NCI-H2029 (cell line): ENCODE measurements at regions not wholly inside any gene's neighbourhood (a gene's known extent, or its start where the extent isn't known, plus 50 kb on each side); places are given as distances from the start of the nearest gene placed in this dataset.
"Not testable (repeated sequence)": the region's sequence is repeated elsewhere in the genome, so short reads cannot be mapped to it uniquely, and the experiment has no call there.

Experiments
- DNase-seq: peaks from one replicate; lab custom pipeline; 2025; lab: John Stamatoyannopoulos, UW

DNA sequence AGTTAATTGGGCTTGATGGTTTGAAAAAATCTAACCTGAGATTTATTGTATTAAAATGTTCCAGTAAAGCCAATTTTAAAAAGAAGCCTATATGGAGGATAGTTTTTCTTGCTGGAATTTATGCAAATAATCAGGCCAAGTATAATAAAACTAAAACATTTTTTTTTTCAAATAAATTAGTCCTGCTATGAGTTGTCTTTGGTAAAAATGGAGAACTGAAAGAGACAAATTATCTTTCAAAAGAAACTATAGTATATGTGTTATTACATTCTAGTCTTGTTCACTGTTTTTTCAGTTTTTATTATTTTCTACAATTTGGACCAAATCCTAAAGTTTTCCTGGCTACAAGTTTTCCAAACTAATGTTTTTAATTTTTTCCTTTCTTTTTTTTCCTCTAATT lies 468.9 kb downstream of the UQCRFS1 start:
- no peak for DNase-seq

DNA sequence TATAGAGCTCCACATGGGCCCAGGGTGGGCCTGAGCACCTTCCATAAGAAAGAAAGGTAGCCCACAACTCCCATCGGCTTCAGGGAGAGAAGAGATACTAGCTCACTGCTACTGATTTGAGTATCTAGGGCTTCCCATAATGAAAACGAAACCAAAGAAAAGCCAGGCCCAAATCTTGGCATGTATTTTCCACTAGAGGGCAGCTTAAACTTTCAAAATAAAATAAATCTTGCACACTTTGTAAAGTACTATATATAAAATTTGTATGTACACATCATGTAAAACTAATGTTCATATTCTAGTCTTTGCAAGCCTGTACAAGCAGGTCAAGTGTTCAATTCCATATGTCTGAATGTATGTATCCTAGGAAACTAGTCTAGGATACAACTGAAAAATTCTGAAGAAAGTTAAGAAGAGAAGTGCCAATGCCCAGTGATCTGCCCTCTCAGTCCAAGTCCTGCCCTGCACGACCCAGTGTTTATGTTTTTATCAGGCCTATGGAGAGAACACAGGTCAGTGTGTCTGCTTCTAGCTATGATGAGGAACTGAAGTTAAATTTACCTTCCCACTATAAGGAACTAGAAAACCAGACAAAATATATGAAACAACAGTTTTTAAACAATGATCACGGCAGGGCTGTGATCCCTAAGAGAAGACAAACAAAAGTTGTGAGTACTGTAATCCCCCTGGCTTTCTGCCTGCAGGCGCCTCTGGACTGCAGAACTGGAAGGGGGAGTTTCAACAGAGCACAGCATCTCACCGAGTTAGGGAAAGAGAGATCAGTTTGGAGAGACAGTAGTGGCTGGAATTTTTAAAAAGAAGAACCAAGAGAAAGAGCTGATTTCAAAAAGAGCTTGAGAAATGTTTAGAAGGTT lies 475.7 kb downstream of the UQCRFS1 start:
- peak; percentile 51 for DNase-seq

DNA sequence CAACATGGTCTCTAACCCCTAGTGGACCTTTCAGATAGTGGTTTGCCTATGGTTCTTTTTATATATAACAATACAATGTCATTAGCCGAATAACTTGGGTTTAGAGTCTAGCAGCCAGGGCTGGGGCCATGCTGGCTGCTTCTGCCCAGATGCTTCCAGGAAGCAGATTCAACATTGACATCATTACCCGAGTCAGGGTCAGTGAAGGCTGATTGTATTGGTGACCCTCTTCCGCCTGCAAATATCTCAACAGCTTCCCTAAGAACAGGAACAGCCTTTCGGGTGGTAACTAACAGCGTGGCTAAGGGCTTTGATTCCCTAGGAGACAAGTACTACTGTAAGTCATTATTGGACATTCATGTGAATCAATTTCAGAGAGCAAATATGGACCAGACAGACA lies 476.4 kb downstream of the UQCRFS1 start:
- DNase-seq, result no peak

DNA sequence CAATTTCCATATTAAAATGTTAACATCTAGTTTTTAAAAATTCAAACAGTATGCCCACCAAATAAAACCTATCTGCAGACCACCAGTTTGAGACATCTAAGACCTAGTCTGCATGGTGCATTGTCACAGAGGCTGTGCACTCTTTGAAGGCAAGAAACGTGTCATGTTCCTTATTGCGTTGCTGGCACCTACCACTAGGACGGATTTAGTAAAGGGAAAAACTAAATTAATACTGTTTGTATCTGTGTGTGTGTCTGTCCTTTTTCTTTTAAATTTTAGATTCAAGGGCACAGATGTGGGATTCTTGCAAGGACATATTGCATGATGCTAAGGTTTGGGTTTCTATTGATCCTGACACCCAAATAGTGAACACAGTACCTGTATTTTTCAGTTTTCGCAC lies 481.4 kb downstream of the UQCRFS1 start:
- DNase-seq, result no peak

DNA sequence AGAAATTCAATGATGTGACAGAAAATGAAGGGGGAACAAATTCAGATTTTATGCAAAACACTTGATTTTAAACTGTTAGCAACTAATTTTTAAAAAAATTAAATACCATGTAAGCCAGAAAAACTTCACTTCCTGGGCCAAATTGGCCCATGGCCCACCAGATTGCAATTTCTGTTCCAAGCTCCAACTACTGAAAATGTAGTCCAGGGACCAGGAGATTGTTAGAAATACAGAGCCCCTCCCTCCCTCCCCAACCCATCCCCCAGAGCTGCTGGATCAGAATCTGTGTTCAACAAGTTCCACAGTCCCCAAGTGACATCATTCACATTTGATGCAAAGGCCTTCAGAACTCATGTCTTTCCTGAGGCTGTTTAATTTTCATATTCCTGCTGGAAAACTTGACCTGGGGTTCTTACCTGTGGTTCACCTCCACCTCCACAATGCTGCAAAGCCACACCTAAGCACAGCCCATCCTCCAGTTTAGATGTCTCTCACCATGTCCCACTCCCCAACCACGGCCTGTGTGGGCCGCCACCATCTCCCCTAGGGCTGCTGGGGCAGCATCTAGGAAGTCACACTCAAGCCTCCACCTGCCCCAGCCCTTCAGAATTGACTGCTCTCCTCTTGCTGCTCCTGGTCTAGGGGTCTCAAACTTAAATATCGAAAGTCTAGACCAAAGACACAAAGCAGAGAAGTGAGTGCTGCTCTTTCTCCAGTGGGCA lies 482.0 kb downstream of the UQCRFS1 start:
- DNase-seq, result no peak

DNA sequence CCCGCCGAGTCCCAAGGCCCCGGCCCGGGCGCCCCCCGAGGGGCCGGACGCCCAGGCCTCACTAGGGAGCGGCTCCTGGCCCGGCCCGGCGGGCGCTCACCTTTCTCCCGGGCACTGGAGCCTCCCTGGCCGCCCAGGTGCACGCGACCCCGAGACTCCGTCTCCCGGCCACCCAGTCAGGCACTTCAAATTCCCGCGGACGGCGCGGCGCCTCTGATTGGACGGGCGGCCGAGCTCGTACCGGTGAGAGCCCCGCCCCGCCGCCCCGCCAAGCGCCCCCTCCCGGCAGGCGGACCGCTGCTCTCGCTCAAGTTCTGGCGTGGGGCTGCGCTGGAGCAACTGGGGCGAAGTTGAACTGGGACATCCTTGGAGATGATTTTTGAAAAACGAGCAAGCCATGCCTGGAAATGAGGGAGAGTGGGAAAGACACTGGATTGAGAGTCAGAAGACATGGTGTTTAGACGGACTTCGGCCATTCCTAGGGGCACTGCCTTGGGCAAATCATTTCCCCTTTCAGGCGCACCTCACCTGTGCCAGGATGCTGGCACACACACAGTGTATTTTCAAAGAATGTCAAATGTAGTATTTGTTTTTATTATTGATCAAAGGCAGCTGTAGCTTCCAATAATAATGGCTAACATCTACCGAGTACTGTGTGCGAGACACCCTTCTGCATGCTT lies 485.3 kb downstream of the UQCRFS1 start:
- DNase-seq, result peak; percentile 49

DNA sequence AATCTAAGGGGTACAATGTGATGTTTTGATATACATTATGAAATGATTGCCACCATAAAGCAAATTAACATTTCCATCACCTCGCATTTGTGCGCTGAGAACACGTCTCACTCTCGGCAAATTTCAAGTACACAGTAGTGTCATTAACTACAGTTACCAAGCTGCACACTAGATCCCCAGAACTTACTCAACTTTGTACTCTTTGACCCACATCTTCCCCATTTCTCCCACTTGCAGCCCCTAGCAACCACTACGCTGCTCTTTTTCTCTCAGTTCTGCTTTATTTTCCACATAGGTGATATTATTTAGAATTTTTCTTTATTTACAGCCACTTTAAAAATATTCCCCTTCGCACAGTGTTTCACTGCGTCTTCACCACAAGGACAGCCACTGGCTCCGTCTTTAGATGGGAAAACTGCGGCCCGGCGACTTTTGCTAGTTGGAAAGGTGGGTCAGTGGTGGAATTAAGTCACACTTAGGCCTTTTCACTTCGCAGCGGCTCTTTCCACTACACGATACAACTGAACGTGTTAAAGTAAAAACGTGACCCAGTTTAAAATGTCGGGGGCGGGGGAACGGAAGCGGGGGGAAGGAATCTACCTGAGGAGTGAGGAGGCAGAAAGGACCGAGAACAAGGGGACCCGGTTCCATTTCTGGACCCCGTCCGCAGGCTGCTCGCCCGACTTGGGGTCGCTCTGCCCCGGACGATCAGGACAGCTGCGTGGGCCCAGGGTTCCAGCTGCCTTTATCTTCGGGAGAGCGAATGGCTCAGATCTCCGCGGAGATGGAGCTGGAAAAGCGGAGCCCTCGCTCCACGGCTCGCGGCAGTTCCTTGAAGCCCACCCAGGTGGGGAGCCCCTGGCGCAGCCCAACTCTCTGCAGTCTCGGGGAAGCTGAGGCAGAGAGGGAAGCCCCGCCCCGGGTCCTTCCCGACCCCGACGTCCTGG lies 486.1 kb downstream of the UQCRFS1 start:
- no peak for DNase-seq

DNA sequence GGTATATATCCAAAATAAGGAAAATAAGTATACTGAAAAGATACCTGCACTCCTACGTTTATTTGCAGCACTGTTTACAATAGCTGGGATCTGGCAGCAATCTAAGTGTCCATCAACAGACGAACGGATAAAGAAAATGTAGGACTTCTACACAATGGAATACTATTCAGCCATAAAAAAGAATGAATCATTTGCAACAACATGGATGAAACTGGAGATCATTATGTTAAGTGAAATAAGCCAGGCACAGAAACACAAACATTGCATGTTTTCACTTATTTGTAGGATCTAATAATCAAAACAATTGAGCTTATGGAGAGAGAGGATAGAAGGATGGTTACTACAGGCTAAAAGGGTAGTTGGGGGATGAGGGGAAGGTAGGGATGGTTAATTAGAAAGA lies 494.0 kb downstream of the UQCRFS1 start:
- no peak for DNase-seq

DNA sequence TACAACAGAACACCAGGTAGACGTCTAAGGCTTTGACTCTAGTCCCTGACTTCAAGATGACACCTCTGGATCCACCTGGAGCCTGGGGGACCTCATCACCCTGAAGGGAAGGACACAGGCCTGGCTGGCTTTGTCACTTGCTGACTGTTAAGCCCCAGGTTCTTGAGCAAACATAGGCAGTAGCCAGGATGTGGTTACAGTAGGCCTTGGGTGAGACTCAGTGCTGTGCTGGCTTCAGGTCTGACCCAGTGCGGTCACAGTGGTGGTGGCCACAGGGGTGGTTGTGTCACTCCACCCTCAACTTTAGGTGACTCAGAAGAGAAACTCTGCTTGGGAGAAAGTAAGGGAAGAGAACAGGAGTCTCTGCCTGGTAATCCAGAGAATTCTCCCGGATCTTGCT lies 497.8 kb downstream of the UQCRFS1 start:
- DNase-seq, result no peak

DNA sequence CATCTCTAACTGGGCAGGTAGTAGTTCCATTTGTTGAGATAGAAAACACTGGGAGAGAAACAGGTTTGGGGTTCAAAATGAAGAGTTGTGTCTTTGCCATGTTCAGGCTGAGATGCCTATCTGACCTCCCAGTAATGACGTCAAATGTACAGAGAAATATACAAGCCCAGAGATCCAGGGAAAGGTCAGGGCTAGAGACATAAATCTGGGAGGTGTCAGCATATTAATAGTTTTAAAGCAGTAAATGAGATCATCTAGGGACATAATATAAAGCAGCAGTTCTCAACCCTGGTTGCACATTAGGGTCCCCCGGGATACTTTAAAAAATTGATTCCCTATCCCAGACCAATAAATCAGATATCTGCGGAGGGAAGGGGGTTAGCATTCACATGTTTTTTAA lies 501.5 kb downstream of the UQCRFS1 start:
- DNase-seq, result no peak

DNA sequence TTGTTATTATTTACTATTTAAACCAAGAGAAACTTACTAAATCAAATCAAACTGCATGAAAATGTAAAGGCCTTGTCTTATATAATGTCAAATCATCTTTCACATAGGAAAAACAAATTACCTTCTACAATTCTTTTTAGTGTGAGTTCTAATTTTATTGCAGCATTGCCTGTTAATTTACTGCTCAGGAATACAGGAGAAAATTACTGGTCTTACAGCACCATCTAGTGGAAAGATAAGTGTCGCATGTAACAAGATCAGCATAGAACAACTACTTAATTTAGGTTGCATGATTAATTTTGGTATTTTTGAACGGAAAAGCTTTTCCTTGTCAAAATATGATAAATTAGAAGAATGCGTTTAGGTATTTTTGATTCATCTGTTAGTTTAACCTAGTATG lies 502.7 kb downstream of the UQCRFS1 start:
- peak; percentile 45 for DNase-seq

DNA sequence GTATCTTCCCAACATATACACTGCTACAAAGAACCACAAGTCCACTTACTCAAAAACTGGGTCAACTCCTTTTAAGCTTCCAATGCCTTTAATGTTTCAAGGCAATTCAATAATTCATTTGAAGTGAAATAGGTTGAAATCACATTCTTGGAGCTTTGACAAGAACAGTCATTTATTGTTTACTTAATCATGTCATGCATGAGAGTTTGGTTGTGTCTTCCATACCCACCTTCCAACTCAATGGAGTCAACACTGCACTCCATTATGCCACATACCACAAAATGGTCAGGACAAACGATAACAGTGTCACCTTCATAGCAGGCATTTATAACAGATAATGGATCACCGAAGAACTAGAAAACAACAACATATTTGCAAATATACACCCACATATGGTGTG lies 506.3 kb downstream of the UQCRFS1 start:
- no peak for DNase-seq

DNA sequence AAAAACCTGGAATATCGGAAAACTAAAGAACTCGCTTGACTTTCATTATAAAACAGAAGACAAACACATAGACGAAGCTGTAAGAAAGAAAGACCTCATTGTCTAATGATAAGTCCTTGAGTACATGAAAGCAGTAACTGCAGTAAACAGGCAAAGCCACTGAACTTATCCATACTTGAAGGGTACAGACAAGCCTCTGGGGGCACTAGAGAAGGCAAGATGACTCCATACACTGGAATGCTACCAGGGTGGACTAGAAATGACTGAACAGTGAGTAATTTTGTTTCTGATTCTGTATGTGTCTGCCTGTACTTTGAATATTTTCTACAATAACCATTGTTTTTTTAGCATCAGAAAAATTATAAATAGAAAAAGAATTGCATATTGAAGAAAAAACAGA lies 507.9 kb downstream of the UQCRFS1 start:
- no peak for DNase-seq

DNA sequence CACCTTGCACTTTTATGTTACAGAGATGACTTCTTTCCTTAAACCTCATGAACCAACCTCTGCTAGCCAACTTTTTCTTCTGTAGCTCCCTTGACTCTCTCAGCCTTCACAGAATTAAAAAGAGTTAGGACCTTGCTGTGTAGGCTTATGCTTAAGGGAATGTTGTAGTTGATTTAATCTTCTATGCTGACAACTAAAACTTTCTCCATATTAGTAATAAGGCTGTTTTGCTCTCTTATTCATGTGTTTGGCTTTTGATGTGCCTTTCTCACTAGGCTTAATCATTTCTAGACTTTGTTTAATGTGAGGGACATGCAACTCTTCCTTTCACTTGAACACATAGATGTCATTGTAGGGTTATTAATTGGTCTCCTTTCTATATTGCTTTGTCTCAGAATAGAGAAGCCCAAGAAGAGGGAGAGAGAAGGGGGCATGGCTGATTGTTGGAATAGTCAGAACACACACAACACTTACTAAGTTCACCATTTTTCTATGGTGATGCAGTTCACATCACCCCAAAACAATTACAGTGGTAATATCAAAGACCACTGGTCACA lies 509.5 kb downstream of the UQCRFS1 start:
- no peak for DNase-seq

DNA sequence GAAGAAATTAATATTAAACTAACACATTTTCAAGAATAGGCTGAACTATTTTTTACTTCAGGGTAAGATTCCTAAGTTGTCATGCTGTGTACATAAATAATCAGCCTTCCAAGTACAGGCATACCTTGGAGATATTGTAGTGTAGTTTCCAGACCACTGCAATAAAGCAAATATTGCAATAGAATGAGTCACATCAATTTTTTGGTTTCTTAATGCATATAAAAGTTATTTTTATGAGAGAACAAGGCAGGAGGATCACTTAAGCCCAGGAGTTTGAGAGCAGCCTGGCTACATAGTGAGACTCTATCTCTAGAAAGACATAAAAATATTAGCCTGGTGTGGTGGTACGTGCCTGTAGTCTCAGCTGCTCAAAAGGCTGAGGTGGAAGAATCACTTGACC lies 511.5 kb downstream of the UQCRFS1 start:
- no peak for DNase-seq

DNA sequence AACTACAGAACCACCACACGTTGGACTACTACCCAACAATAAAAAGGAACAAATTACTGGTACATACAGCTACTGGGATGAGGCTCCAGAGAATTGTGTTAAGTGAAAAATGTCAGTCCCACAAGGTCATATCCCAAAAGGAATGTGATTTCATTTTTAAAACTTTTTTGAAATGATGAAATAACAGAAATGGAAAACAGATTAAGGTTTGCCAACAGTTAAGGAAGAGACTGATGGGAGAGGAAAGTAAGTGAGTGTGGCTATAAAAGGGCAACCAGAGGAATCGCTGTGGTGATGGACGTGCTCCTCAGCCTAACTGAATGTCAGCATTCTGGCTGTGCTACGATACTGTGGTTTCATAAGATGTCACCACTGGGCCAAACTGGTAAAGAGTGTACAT lies 512.8 kb downstream of the UQCRFS1 start:
- DNase-seq, result no peak

DNA sequence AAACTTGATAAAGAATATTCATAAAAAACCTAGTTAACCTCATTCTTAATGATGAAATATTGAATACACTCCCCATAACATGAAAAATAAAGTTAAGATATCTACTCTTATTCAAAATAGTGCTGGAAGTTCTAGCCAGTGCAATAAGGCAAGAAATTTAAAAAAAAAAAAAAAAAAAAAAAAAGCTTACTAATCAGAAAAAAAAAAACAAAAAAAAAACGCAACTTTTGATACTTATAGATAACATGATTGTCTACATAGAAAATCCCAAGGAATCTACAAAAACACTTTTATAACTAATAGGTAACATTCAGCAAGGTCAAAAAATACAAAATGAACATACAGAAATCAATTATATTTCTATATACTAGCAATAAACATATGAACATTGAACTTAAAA lies 515.6 kb downstream of the UQCRFS1 start:
- DNase-seq, result no peak

DNA sequence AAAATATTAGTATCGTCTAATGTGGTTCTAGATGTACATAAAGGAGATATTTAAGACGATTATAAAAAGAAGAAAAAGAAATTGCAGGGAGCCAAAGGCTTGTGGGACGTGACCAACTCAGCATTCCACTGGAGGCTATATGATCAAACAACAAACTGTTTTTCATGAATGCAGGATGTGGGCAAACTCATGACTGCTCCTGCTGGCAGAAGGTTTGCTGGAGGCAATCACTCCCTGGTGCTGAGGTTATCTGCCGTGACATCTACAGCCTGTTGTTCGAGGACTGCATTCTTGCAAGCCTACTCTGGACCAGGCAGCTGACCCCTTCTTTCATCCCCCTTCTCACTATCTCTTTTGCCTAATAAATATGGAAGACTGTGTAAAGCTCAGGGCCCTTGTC lies 518.1 kb downstream of the UQCRFS1 start:
- DNase-seq, result no peak

DNA sequence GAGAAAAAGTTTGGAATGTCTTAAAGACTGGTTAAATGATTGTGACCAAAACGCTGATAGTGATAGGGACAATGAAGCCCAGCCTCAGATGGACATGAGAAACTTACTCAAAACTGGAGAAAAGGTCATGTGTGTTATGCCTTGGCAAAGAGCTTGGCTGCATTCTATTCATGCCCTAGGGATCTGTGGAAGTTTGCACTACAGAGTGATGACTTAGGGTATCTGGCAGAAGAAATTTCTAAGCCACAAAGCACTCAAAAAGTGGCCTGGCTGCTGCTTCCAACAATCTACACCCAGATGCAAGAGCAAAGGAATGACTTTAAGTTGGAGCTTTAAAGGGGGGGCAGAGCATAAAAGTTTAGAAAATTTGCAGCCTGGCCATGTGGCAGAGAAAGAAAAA lies 521.3 kb downstream of the UQCRFS1 start:
- DNase-seq, result no peak

DNA sequence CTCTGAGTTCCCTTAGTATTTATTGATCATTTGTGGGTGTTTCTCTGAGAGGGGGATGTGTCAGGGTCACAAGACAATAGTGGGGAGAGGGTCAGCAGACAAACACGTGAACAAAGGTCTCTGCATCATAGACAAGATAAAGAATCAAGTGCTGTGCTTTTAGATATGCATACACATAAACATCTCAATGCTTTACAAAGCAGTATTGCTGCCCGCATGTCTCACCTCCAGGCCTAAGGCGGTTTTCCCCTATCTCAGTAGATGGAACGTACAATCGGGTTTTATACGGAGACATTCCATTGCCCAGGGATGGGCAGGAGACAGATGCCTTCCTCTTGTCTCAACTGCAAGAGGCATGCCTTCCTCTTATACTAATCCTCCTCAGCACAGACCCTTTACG lies 523.5 kb downstream of the UQCRFS1 start:
- DNase-seq, result not testable (repeated sequence)

DNA sequence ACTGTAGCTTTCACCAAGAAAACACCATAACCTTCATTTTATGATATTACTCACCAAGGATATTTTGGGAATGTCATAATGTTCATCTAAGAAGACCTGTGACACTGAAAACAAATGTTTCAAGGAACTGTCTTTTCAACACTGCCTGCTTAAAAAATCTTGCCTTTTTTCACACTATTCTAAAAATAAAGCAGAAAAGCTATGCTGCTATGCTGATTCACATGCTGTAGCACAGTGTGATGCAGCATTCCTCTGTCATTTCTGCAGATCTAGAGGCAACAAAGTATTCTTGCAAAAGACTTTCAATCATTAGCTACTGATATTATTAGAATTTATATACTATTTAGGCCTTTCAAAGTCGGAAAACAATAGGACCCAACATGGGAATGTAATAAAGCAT lies 525.7 kb downstream of the UQCRFS1 start:
- no peak for DNase-seq

DNA sequence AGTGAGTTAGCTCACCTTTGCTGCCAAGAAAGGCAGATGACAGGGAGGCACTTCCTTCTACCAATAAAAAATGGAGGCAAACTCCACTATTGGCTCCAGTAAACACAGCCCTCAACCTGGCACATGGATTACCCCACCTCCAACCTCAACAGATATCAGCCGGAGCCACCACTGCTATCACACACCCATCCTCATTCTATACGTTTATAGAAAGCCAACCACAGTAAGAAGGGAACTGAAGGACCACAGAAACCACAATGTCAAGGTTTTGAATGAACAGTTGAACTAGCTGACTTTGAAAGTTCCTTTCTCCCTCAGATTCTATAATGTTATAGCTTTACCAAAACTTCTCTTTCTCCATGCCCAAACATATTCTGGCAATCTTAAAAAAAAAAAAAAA lies 526.2 kb downstream of the UQCRFS1 start:
- DNase-seq, result no peak
